HG03457 (cell line): ENCODE measurements at regions not wholly inside any gene's neighbourhood (a gene's known extent, or its start where the extent isn't known, plus 50 kb on each side); places are given as distances from the start of the nearest gene placed in this dataset.
"Not testable (repeated sequence)": the region's sequence is repeated elsewhere in the genome, so short reads cannot be mapped to it uniquely, and the experiment has no call there.

ENCODE experiments used
- ATAC-seq: cut with Tn5 transposase; IDR thresholded peaks from one replicate; pipeline ENCODE4 v1.9.1; 2021; ENCODE audit warnings: moderate number of reproducible peaks; ENCODE audit not compliant: unreplicated experiment

DNA sequence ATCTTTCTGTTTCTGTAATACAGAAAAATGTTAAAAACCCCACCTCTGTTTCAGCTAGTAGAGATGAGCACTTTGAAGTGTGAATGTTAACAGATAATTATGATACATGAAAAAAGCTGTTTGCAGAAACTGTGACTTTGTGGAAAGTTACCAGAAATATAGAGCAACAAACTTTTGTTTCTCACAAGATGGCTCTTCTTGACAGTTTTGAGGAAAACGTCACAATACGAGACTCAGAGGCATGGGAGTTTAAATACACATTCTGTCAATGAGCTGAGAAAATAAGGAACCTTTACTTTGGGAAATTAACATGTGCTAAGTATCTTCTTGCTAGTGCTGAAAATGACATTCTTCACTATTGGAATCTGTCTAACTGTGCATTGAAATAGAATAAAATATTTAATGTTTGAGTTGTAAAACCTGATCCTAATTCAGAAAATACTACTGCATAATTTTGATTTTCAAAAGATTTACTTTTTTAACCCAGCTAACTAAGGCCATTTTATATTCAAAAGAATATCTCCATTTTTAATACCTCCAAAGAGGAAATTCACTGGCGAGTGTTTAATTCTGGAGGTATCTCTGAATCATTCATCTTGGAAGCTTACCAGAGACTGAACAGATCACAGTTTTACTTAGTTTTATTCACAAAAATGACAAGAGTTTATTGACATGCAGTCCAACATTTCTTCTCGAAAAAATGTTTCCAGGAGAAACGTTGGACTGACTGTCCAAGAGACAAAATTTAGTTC lies 308.9 kb upstream of the LRFN5 start:
- ATAC-seq: no peak

GRCh38 chr14:41295734-41296133 lies 310.9 kb upstream of the LRFN5 start:
- ATAC-seq: no peak

DNA sequence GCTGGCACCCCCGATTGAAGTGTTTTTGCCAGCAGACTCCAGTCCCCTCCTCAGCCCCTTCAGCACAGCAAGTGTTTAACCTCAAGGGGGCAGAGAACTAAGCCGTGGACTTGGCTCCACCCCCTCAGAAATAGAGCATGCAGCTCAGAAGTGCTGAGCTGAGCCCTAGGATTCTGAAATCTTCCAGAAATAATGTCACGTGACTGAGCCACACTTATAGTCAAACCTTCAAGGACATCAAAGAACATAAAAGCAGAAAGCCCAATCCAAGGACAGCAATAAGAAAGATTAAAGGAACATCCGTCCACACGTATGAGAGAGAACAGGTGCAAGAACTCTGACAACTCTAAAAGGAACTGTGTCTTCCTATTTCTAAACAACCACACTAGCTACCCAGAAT lies 317.7 kb upstream of the LRFN5 start:
- ATAC-seq: no peak

DNA sequence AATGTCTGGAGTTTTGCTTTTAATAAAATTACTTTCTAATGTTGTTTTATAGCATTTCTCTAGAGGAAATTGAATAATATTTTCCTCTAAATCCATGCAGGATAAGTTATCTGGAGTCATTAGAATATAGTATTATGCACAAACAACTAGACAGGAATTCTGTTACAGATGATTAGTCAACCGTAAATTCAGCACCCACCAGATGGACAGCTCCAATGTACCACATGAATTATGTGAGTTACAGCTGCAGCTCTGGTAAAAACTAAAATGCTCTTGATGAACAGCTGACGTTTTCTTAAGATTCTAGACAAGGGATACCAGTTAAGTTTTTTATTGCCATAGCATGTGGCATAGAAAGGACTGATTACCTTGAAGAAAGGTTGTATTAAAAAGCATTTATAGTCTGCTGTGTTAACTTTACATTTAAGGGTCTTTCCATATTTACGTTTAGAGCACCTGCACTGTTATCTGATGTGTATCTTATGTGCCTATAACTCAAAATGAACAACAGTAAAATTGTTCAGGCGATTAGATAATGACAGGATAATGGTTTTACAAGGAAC lies 321.4 kb upstream of the LRFN5 start:
- no peak for ATAC-seq

DNA sequence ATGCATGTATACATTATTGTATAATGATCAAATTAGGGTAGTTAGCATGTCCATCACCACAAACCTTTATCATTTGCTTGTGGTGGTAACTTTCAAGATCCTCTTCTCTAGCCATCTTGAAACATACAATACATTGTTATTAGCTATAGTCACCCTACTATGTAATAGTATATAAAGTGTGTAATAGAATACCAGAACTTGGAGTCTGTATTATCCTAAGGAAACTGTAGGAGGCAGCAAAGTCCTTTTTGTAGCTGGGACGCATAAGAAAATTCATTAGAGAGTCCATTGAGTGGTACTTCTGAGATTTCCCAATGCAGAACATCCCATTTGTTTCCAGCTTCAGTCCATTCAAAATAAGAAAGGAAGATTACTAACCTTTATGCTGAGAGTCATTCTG lies 325.9 kb upstream of the LRFN5 start:
- no peak for ATAC-seq

DNA sequence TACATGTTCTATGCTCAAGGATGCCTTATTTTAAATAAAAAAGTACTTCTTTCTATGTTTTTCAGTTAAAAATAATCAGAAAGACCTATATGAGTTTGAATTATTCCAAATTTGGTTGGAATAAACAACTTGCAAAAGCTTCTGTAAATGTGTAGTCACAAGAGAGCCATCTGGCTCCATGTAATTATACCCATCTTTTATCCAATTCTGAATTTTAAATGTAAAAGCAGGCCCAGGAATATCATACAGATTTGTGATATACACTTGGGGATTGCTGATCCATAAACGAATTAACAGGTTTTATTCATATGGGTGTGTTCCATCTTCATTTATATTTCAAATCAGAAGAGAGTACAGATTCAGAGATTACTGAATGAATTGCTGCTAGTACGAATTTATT lies 329.2 kb upstream of the LRFN5 start:
- no peak for ATAC-seq

GRCh38 chr14:41257476-41257875 lies 349.2 kb upstream of the LRFN5 start:
- no peak for ATAC-seq

- no peak for ATAC-seq
These were observed 371.2 kb upstream of the LRFN5 start for GRCh38 chr14:41235466-41235865.

DNA sequence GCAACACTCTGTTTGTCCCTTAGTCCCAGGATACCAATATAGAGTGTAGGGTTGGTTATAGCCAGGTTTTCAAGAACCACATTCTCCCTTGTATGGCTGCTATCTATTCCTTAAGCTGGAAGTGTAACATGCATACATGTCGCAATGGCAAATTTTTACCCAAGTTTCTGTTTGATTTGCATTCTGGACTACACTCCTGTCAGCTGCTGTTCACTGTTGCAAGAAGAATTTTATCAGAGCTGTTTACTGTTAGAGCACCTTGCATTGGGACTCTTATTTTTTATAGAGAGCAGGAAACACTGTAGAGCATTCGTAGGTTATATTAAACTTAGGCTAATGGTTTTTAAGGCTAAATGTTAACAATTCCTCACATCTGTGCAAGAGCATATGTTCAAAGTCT lies 376.0 kb upstream of the LRFN5 start:
- ATAC-seq: no peak

DNA sequence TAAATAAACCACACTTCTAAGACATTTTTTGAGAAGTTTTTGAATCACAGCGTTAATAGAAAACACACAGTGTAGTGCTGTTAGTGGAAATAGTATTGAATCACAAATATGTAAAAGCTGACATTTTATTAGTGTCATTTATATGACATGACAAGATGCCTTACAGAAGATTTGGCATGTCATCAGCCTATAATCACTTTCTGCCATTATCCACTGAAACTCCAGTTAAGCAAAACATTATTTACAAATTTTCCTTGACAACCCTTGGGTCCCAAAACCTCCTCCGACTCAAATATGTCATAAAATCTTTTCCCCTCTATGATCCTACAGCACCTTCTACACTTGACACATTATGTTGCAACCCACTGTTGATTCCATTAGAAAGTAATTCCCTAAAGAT lies 376.9 kb upstream of the LRFN5 start:
- ATAC-seq: no peak

DNA sequence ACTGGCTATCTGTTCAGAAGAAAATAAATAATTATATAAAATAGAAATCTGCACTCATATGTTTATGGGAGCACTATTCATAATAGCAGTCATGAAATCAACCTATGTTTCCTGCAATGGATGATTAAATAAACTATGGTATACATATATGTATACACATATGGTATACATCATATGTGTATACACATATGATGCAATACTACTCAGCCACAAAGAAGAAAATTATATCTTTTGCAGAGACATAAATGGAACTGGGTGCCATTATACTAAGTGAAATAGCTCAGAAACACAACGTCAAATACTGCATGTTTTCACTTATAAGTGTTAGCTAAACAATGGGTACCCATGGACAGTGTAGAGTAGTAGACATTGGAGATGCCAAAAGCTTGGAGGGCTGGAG lies 381.2 kb upstream of the LRFN5 start:
- no peak for ATAC-seq

GRCh38 chr14:41222581-41222980 lies 384.1 kb upstream of the LRFN5 start:
- no peak for ATAC-seq

GRCh38 chr14:41214978-41215377 lies 391.7 kb upstream of the LRFN5 start:
- ATAC-seq: not testable (repeated sequence)

GRCh38 chr14:41201696-41202095 lies 405.0 kb upstream of the LRFN5 start:
- no peak for ATAC-seq

- no peak for ATAC-seq
These were observed 418.8 kb upstream of the LRFN5 start for GRCh38 chr14:41187868-41188267.

DNA sequence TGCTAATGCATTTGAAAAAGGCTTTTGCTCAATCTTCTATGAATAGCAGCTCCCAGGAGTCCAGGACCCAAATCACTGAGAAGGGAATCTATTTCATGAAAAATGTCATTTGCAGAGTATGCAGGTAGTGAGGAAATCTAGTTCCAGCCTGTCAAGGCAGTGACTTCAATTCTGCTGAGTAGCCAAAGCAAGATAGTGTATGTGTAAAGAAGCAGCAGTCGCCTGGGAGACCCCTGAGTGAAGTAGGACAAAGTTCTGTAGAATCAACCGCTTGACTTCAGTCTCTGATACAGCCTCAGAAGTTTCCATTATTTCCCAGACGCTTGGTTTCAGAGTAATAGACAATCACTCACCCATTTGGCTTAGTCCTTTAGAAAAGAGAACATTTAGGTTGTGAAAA lies 435.6 kb upstream of the LRFN5 start:
- no peak for ATAC-seq

GRCh38 chr14:41167040-41167439 lies 439.6 kb upstream of the LRFN5 start:
- no peak for ATAC-seq

GRCh38 chr14:41154143-41154807 lies 452.4 kb upstream of the LRFN5 start:
- ATAC-seq: no peak

DNA sequence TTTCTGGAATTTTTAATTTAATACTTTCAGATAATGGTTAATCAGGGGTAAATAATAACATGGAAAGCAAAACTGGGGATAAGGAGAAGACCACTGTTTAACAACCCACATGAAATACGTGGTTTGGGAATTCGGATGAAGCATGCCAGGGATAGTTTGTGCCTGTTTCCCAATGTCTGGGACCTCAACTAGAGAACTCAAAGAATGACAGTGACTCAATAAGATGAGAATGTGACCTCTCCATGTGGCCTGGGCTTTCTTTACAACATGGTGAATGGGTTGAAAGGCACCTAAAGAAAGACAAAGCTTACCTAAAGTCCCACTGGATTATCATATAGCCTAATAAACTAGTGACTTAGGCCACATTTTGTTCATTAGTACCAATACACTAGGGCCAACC lies 460.3 kb upstream of the LRFN5 start:
- no peak for ATAC-seq

- ATAC-seq: no peak
These were observed 462.3 kb upstream of the LRFN5 start for GRCh38 chr14:41144370-41144769.

GRCh38 chr14:41137741-41138140 lies 468.9 kb upstream of the LRFN5 start:
- ATAC-seq: no peak

DNA sequence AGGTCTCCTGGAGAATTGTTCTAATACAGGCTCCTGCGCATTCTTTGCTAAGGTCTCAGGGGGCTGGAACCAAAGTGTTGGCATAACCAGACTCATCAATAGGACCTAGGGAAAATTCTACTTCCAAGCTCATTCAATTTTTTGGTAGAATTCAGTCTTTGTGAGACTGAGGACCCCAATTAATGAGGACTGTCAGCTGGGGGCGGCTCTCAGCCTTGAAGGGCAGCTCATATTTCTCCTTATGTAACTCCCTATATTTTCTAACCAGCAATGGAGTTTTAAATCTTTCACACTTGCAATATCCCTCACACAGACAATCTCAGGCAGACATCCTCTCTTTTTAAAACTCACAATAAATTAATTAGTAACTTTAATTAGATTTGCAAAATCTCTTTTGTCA lies 476.4 kb upstream of the LRFN5 start:
- no peak for ATAC-seq
